Gastroesophageal sphincter (tissue), 3 donors: ENCODE measurements at regions not wholly inside any gene's neighbourhood (a gene's known extent, or its start where the extent isn't known, plus 50 kb on each side); places are given as distances from the start of the nearest gene placed in this dataset.

Experiments used
- POLR2A ChIP-seq, 2 donors: fragments of 450-650 bp; IDR thresholded peaks; one replicate each; pipeline ENCODE4 v1.6.1; 2017; ENCODE audit warnings: antibody characterized with exemption in 2 of 2, mild to moderate bottlenecking in 2 of 2, moderate library complexity in 1 of 2
- TF ChIP-seq, protein P1 (sequence below), 4 experiments: fragments of 200-600 bp in 2 of 4; fragments of 450-650 bp in 2 of 4; sonication (generic) in 1 of 4; IDR thresholded peaks; one replicate each; pipeline ENCODE4 v1.5.1; 2017 to 2019; ENCODE audit warnings: antibody characterized with exemption in 4 of 4, mild to moderate bottlenecking in 2 of 4, moderate library complexity in 2 of 4

DNA sequence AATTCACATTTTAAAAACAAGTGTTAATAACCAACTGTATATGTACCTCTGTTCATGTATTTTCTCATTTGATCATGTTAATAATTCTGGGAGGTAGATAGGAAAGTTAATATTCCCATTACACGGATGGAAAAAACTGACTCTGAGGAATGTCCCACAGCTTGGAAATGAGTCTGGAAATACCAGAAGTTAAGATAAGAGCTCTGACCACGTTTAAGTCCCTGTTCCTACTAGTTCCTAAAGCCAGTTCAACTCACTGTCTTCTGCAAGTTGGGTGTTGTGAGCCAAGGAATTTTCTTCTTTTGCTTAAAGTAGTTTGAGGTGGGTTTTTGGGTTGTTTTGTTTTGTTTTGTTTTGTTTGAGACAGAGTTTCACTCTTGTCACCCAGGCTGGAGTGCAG, 104.5 kb downstream of the TMEM30B start:
- TF ChIP-seq, protein P1, sequence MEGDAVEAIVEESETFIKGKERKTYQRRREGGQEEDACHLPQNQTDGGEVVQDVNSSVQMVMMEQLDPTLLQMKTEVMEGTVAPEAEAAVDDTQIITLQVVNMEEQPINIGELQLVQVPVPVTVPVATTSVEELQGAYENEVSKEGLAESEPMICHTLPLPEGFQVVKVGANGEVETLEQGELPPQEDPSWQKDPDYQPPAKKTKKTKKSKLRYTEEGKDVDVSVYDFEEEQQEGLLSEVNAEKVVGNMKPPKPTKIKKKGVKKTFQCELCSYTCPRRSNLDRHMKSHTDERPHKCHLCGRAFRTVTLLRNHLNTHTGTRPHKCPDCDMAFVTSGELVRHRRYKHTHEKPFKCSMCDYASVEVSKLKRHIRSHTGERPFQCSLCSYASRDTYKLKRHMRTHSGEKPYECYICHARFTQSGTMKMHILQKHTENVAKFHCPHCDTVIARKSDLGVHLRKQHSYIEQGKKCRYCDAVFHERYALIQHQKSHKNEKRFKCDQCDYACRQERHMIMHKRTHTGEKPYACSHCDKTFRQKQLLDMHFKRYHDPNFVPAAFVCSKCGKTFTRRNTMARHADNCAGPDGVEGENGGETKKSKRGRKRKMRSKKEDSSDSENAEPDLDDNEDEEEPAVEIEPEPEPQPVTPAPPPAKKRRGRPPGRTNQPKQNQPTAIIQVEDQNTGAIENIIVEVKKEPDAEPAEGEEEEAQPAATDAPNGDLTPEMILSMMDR (IDR thresholded peaks at IDR 0.05): no peak
- TF ChIP-seq POLR2A (IDR thresholded peaks at IDR 0.05): no peak
